Heart left ventricle (tissue), 13 donors: ENCODE measurements at regions not wholly inside any gene's neighbourhood (a gene's known extent, or its start where the extent isn't known, plus 50 kb on each side); places are given as distances from the start of the nearest gene placed in this dataset.

ENCODE experiments used
- CTCF ChIP-seq, 12 donors: fragments of 200-600 bp; sonication (generic) in 4 of 12; IDR thresholded peaks; one replicate each; pipeline versions ENCODE4 v1.5.0 to v1.8.0; 2018 to 2022; ENCODE audit warnings: antibody characterized with exemption in 12 of 12, mild to moderate bottlenecking in 5 of 12
- POLR2A ChIP-seq, 2 donors: fragments of 450-650 bp; IDR thresholded peaks; one replicate each; pipeline ENCODE4 v1.6.1; 2017; ENCODE audit warnings: antibody characterized with exemption in 2 of 2, mild to moderate bottlenecking in 2 of 2, moderate library complexity in 2 of 2
- donor health status: ischemic (EF 13 %, LVEDD 7.1; RV severe dilation, severe dysfunction).
- donor health status: DM: no; HTN: yes; CAD: no.
- donor health status: DM: no; HTN: no; CAD: no.
- donor health status: ischemic (EF 25% LVEDD 6.9; RV normal size, moderate dysfunction).
- donor health status: ischemic (EF 25% LVEDD 5.7; RV mildly dilated, moderate dysfunction).
- donor health status: ischemic (EF 35%, LVEDD 5.7; RV mildly dilated, moderate dysfunction).
- donor health status: nonischemic (EF 11% LVEDD 7.7; RV severe dilation, severe dysfunction).
- donor health status: DM: yes; HTN: yes; CAD: no.
- donor health status: PGD.
- donor health status: ischemic (EF 29% LVEDD 5.4; RV normal size, mild dysfunction).
- donor health status: nonischemic (EF 23%, LVEDD 6.1; RV moderate dilation, normal function).

GRCh38 chr12:43289426-43289801 lies 262.6 kb downstream of the ADAMTS20 start:
- TF ChIP-seq POLR2A (IDR thresholded peaks at IDR 0.05), result no peak
- TF ChIP-seq CTCF (IDR thresholded peaks at IDR 0.05), result no peak
